IMR-90 (cell line): ENCODE measurements at regions not wholly inside any gene's neighbourhood (a gene's known extent, or its start where the extent isn't known, plus 50 kb on each side); places are given as distances from the start of the nearest gene placed in this dataset.

Source experiments
- ATAC-seq: fragments of 200-7000 bp; cut with Tn5 transposase; 2 replicates; pipeline ENCODE4 v1.9.1; 2020; ENCODE audit warnings: low read depth, mild to moderate bottlenecking, moderate library complexity
- BruUV-seq: library from RNA; stranded (reverse); fragments of 400-500 nt; replicated peaks from 2 replicates; lab custom pipeline; 2021; lab: Mats Ljungman, UMichigan
- CTCF ChIA-PET: fragments of 300-600 bp; formaldehyde crosslinking; extraction: SDS; loops from one replicate; lab custom pipeline; 2021; ENCODE audit warnings: antibody characterized with exemption; lab: Yijun Ruan, JAX
- POLR2A ChIA-PET: fragments of 300-600 bp; sonication (Branson Sonifier 250); formaldehyde crosslinking; loops from one replicate; lab custom pipeline; 2022; ENCODE audit warnings: antibody characterized with exemption; ENCODE audit not compliant: unreplicated experiment; lab: Charles Lee
- DNase-seq: peaks from one replicate; pipeline ENCODE4 v3.0.0; 2013
- H2AFZ ChIP-seq: replicated peaks from 2 replicates; pipeline ENCODE3; 2013; ENCODE audit warnings: low read length, mild to moderate bottlenecking; ENCODE audit not compliant: poor library complexity
- H2AK5ac ChIP-seq: 2 replicates; pipeline ENCODE4 v1.6.1; 2013; ENCODE audit warnings: low read depth, low read length, inconsistent platforms
- H2AK9ac ChIP-seq: replicated peaks from 2 replicates; pipeline ENCODE3; 2013; ENCODE audit warnings: mild to moderate bottlenecking, low read depth, low read length, moderate library complexity; ENCODE audit not compliant: poor library complexity
- H2BK120ac ChIP-seq: 2 replicates; pipeline ENCODE4 v1.6.1; 2013; ENCODE audit warnings: low read depth, low read length, inconsistent platforms
- H2BK15ac ChIP-seq: 3 replicates; pipeline ENCODE4 v1.6.1; 2013; ENCODE audit warnings: low read depth, low read length, inconsistent platforms
- H2BK20ac ChIP-seq: 2 replicates; pipeline ENCODE4 v1.6.1; 2013; ENCODE audit warnings: low read depth, mild to moderate bottlenecking, inconsistent platforms, low read length, moderate library complexity
- H2BK5ac ChIP-seq: 2 replicates; pipeline ENCODE4 v1.6.1; 2013; ENCODE audit warnings: mild to moderate bottlenecking, low read depth, low read length, inconsistent platforms; ENCODE audit not compliant: poor library complexity, severe bottlenecking
- H3K14ac ChIP-seq: replicated peaks from 2 replicates; pipeline ENCODE4 v1.6.1; 2013; ENCODE audit warnings: low read depth, low read length, inconsistent platforms
- H3K18ac ChIP-seq: 2 replicates; pipeline ENCODE4 v1.6.1; 2013; ENCODE audit warnings: low read depth, low read length, control low read depth
- H3K23ac ChIP-seq: 2 replicates; pipeline ENCODE4 v1.6.1; 2013; ENCODE audit warnings: low read depth, low read length, inconsistent platforms
- H3K27ac ChIP-seq: 2 replicates; pipeline ENCODE4 v1.5.1; 2013; ENCODE audit warnings: mild to moderate bottlenecking, control low read depth, low read length; ENCODE audit not compliant: insufficient read depth
- H3K27me3 ChIP-seq: 2 replicates; pipeline ENCODE4 v1.6.1; 2013; ENCODE audit warnings: low read length; ENCODE audit not compliant: control insufficient read depth, insufficient read depth
- H3K36me3 ChIP-seq: 2 replicates; pipeline ENCODE4 v1.6.1; 2013; ENCODE audit warnings: low read length, mixed read lengths; ENCODE audit not compliant: control insufficient read depth, insufficient read depth
- H3K4ac ChIP-seq: 2 replicates; pipeline ENCODE4 v1.6.1; 2013; ENCODE audit warnings: low read depth, low read length, inconsistent platforms
- H3K4me1 ChIP-seq: 2 replicates; pipeline ENCODE4 v1.6.1; 2013; ENCODE audit warnings: low read length, mixed read lengths; ENCODE audit not compliant: control insufficient read depth, insufficient read depth
- H3K4me2 ChIP-seq: 2 replicates; pipeline ENCODE4 v1.6.1; 2013; ENCODE audit warnings: low read depth, mild to moderate bottlenecking, control low read depth, low read length, moderate library complexity
- H3K4me3 ChIP-seq: 2 replicates; pipeline ENCODE4 v1.5.1; 2013; ENCODE audit warnings: low read depth, mild to moderate bottlenecking, control low read depth, low read length, moderate library complexity; ENCODE audit not compliant: insufficient read depth
- H3K56ac ChIP-seq: 2 replicates; pipeline ENCODE4 v1.6.1; 2013; ENCODE audit warnings: low read length, inconsistent platforms; ENCODE audit not compliant: insufficient read depth; ENCODE audit errors: extremely low read depth
- H3K79me1 ChIP-seq, 2 experiments: 2 replicates each; pipeline ENCODE4 v1.6.1; 2013; ENCODE audit warnings: low read length in 2 of 2, inconsistent platforms in 1 of 2, low read depth in 1 of 2
- H3K9ac ChIP-seq: 2 replicates; pipeline ENCODE4 v1.6.1; 2013; ENCODE audit warnings: low read depth, low read length, control low read depth
- H3K9me1 ChIP-seq: 2 replicates; pipeline ENCODE4 v1.6.1; 2013; ENCODE audit warnings: low read length, inconsistent platforms; ENCODE audit not compliant: insufficient read depth
- H3K9me3 ChIP-seq: 2 replicates; pipeline ENCODE4 v1.6.1; 2013; ENCODE audit warnings: low read length; ENCODE audit not compliant: control insufficient read depth, insufficient read depth
- H4K20me1 ChIP-seq: 2 replicates; pipeline ENCODE4 v1.6.1; 2013; ENCODE audit warnings: low read length, inconsistent platforms; ENCODE audit not compliant: insufficient read depth
- H4K5ac ChIP-seq: 2 replicates; pipeline ENCODE4 v1.6.1; 2013; ENCODE audit warnings: mild to moderate bottlenecking, low read depth, low read length, control low read depth
- H4K8ac ChIP-seq, 2 experiments: 2 replicates each; pipeline ENCODE4 v1.6.1; 2013; ENCODE audit warnings: low read depth in 2 of 2, low read length in 2 of 2, control low read depth in 1 of 2, inconsistent platforms in 1 of 2
- H4K91ac ChIP-seq: 2 replicates; pipeline ENCODE4 v1.6.1; 2013; ENCODE audit warnings: low read depth, low read length, inconsistent platforms; ENCODE audit not compliant: insufficient read depth
- FOS ChIP-seq: fragments of 150-350 bp; IDR thresholded peaks from 2 replicates; pipeline ENCODE4 v1.6.1; 2016; ENCODE audit warnings: low read depth, low read length
- MXI1 ChIP-seq: IDR thresholded peaks from 2 replicates; pipeline ENCODE4 v1.6.1; 2012; ENCODE audit warnings: low read depth, mild to moderate bottlenecking, low read length, moderate library complexity, borderline replicate concordance
- POLR2A ChIP-seq: IDR thresholded peaks from 2 replicates; pipeline ENCODE4 v1.6.1; 2012; ENCODE audit warnings: mild to moderate bottlenecking, low read depth, low read length
- RCOR1 ChIP-seq: IDR thresholded peaks from 2 replicates; pipeline ENCODE4 v1.6.1; 2012; ENCODE audit warnings: mild to moderate bottlenecking, low read length, improper control_type of control experiment; ENCODE audit not compliant: insufficient replicate concordance
- WGBS, 2 experiments: methylation state at CpG; one replicate each; pipeline versions ENCODE4 v1.1.5 to v1.1.7; 2013; ENCODE audit warnings: missing lambda C conversion rate in 2 of 2; ENCODE audit not compliant: insufficient read length in 1 of 2; ENCODE audit errors: extremely low coverage in 2 of 2; 5-methylcytosine and 5-hydroxymethylcytosine counted together
- dilution Hi-C: fragments of 300-500 bp; cut with HindIII; formaldehyde crosslinking; loops from one replicate; pipeline ENCODE4 v1.14.3; 2018; ENCODE audit warnings: low sequenced_read_pairs; ENCODE audit not compliant: unreplicated experiment
- in situ Hi-C: fragments of 300-500 bp; cut with MboI; formaldehyde crosslinking; loops from 3 replicates; pipeline ENCODE4 v1.14.3; 2019; ENCODE audit warnings: low sequenced_read_pairs, inconsistent platforms, mixed read lengths
- intact Hi-C: fragments of 100-400 bp; cut with micrococcal nuclease; formaldehyde crosslinking; loops from 2 replicates; pipeline ENCODE4 v1.10.0; 2022

- Histone ChIP-seq H2AK9ac (no peak overlapping the region), H3K4me1 (no peaks in the 10 kb centered on the region), H2BK5ac (no peak overlapping the region), H3K23ac (no peak overlapping the region), H3K9me1 (no peaks in the 10 kb centered on the region), H4K91ac (no peak overlapping the region), H3K4me3 (no peak overlapping the region), H2AK5ac (no peak overlapping the region), H3K27ac (no peak overlapping the region), H2BK120ac (no peak overlapping the region), H4K5ac (no peak overlapping the region), H4K20me1 (no peaks in the 10 kb centered on the region), H3K9ac (no peak overlapping the region), H3K14ac (no peak overlapping the region), H4K8ac (no peak overlapping the region), H3K4ac (no peak overlapping the region), H3K18ac (no peak overlapping the region), H2BK15ac (no peak overlapping the region), H3K36me3 (no peaks in the 10 kb centered on the region), H3K27me3 (no peaks in the 10 kb centered on the region), H2BK20ac (no peak overlapping the region), H3K56ac (no peak overlapping the region), H3K4me2 (no peak overlapping the region), H3K79me1 (no peaks in the 10 kb centered on the region), H2AFZ (no peak overlapping the region), H3K9me3 (no peaks in the 10 kb centered on the region)
- ChIA-PET CTCF (interaction anchor here (1.4 kb wide), 1 partner anchor 11 kb away, joined by 4 read pairs; no protein-coding TSS in a partner anchor), POLR2A (no interaction called here)
- in situ Hi-C loops, result no loop called here
- intact Hi-C loops, result no loop called here
- TF ChIP-seq FOS (no peak), POLR2A (no peak), RCOR1 (no peak), MXI1 (no peak)
- dilution Hi-C loops, result no loop called here
- WGBS, 2 experiments, result no CpG with 5 or more reads among the region's 4 CpGs
- ATAC-seq (no peak), DNase-seq (no peak)
- BruUV-seq, result no TSS peak
Measured at GRCh38 chr3:76656531-76657070, 383.3 kb upstream of the ROBO2 start.
